Ovary (tissue), 7 donors: ENCODE measurements at regions not wholly inside any gene's neighbourhood (a gene's known extent, or its start where the extent isn't known, plus 50 kb on each side); places are given as distances from the start of the nearest gene placed in this dataset.

Source experiments
- DNase-seq, 5 donors: peaks; one replicate each; pipeline ENCODE4 v3.0.0-alpha.2; 2019 to 2020
- H3K27ac ChIP-seq, 2 donors: fragments of 200-600 bp; one replicate each; pipeline versions ENCODE4 v1.5.1 to v1.8.0; 2019 to 2022
- H3K27me3 ChIP-seq: fragments of 200-600 bp; one replicate; pipeline ENCODE4 v1.8.0; 2022
- H3K36me3 ChIP-seq: fragments of 200-600 bp; sonication (generic); one replicate; pipeline ENCODE4 v1.5.1; 2019
- H3K4me1 ChIP-seq: one replicate; pipeline ENCODE4 v1.8.1; 2013; ENCODE audit warnings: mild to moderate bottlenecking, moderate library complexity; ENCODE audit not compliant: insufficient read depth
- H3K4me3 ChIP-seq: fragments of 200-600 bp; sonication (generic); one replicate; pipeline ENCODE4 v1.5.1; 2017
- H3K9me3 ChIP-seq, 2 donors: fragments of 200-600 bp in 1 of 2; sonication (generic) in 1 of 2; one replicate each; pipeline versions ENCODE4 v1.5.1 to v1.8.1; 2013 to 2019; ENCODE audit warnings: mild to moderate bottlenecking in 1 of 2, moderate library complexity in 1 of 2
- EP300 ChIP-seq: sonication (generic); formaldehyde crosslinking; IDR thresholded peaks from one replicate; pipeline ENCODE4 v1.6.1; 2017; ENCODE audit warnings: antibody characterized with exemption
- POLR2A ChIP-seq: fragments of 450-650 bp; IDR thresholded peaks from one replicate; pipeline ENCODE4 v1.6.1; 2017; ENCODE audit warnings: antibody characterized with exemption, mild to moderate bottlenecking, moderate library complexity
- WGBS, 3 donors: extraction: QIAGEN DNeasy Blood & Tissue Kit in 1 of 3; methylation state at CpG; one replicate each; pipeline versions ENCODE4 v1.1.5 to v1.1.7; 2013 to 2017; 5-methylcytosine and 5-hydroxymethylcytosine counted together
- intact Hi-C, 4 donors: fragments of 100-400 bp; cut with DNase I; formaldehyde crosslinking; loops; one replicate each; pipeline versions ENCODE4 v1.11.0 to v1.15.1; 2022 to 2023
- TF ChIP-seq, protein P1 (sequence below), 3 donors: fragments of 450-650 bp in 2 of 3; fragments of 200-600 bp in 1 of 3; IDR thresholded peaks; one replicate each; pipeline versions ENCODE4 v1.5.1 to v1.8.0; 2016 to 2022; ENCODE audit warnings: antibody characterized with exemption in 3 of 3, mild to moderate bottlenecking in 1 of 3
- donor health status: DM: no; HTN: no; CAD: no; lungs with moderate emphysema.
- donor health status: DM: no; HTN: no; CAD: no.
- donor health status: Bipolar disorder and iron deficiency.
- donor health status: DM: no; HTN: no; CAD: no.
- donor health status: DM: yes; HTN: yes; CAD: no.

DNA sequence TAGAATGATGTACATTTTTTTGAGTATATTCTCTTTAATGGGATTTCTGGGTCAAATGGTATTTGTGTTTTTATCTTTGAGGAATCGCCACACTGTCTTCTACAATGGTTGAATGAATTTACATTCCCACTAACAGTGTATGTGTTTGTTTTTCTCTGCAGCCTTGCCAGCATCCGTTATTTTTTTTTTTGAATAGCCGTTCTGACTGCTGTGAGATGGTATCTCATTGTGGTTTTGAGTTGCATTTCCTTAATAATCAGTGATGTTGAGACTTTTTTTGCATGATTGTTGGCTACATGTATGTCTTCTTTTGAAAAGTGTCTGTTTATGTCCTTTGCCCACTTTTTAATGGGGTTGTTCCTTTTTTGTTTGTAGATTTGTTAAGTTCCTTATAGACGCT, 172.7 kb upstream of the CDH8 start:
- Histone ChIP-seq H3K27ac (no peak overlapping the region), H3K36me3 (no peaks in the 10 kb centered on the region), H3K4me1 (no peaks in the 10 kb centered on the region), H3K27me3 (no peaks in the 10 kb centered on the region), H3K4me3 (no peak overlapping the region), H3K9me3 (no peaks in the 10 kb centered on the region)
- TF ChIP-seq, protein P1, sequence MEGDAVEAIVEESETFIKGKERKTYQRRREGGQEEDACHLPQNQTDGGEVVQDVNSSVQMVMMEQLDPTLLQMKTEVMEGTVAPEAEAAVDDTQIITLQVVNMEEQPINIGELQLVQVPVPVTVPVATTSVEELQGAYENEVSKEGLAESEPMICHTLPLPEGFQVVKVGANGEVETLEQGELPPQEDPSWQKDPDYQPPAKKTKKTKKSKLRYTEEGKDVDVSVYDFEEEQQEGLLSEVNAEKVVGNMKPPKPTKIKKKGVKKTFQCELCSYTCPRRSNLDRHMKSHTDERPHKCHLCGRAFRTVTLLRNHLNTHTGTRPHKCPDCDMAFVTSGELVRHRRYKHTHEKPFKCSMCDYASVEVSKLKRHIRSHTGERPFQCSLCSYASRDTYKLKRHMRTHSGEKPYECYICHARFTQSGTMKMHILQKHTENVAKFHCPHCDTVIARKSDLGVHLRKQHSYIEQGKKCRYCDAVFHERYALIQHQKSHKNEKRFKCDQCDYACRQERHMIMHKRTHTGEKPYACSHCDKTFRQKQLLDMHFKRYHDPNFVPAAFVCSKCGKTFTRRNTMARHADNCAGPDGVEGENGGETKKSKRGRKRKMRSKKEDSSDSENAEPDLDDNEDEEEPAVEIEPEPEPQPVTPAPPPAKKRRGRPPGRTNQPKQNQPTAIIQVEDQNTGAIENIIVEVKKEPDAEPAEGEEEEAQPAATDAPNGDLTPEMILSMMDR (IDR thresholded peaks at IDR 0.05), result no peak
- no peak for TF ChIP-seq EP300
- TF ChIP-seq POLR2A, result no peak
- no peak for DNase-seq
- intact Hi-C loops, result loop anchor here in 1 of 4 donors (5.0 kb wide), 1 partner anchor 252 kb away; no protein-coding TSS in a partner anchor
- WGBS, 3 donors, result 61 to 69% (median 64%) methylated on average over 4 of the region's 4 CpGs

DNA sequence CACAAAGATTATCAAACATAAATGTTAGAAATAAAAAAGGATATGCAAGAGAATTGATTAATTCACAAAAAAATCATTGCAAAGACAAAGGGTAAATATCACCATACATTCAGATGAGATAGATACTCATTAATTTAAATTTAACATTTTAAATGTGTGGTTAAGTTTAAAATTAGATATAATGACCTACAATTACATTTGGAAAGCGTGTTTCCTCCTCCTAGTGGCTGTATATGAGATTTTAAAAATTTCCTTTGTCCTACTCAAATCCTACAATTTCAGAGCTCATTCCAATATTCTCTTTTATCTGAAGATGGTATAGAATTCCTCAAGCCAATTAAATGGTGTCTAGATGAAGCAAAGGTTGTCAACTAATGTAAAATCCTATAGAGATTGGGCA, 169.2 kb upstream of the CDH8 start:
- 0 to 44% (median 2%) methylated on average over 1 of the region's 1 CpG for WGBS, 3 donors
- no peaks in the 10 kb centered on the region for H3K9me3 ChIP-seq

DNA sequence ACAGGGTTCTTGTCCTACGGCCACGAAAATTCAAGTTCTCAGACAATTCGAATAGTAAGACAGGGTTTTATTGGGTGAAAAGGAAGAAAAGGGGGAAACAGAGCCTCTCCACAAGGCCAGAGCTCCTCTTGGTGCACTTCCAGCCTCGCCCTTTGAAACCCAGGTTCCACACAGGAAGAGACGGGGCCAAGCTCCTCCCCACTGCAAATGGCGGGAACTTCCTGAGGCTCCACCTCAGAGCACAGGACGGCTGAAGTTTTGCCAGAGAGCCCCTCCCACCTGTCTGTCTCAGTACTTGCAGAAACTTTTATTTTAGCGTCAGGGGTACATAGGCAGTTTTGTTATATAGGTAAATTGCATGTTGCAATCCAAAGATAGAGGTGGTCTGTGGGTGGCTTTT, 165.7 kb upstream of the CDH8 start:
- H3K27ac ChIP-seq, result no peak overlapping the region

More for the DNA sequence above, 169.2 kb upstream of the CDH8 start:
- no peak for DNase-seq
- H3K27ac ChIP-seq, result no peak overlapping the region
- TF ChIP-seq, protein P1 (IDR thresholded peaks at IDR 0.05), result no peak
- TF ChIP-seq EP300 (no peak), POLR2A (no peak)
- intact Hi-C loops, result loop anchor here in 1 of 4 donors (5.0 kb wide), 1 partner anchor 248 kb away; no protein-coding TSS in a partner anchor
- no peak overlapping the region for H3K4me3 ChIP-seq
- H3K36me3 ChIP-seq, result no peaks in the 10 kb centered on the region
- no peaks in the 10 kb centered on the region for H3K4me1 ChIP-seq
- no peaks in the 10 kb centered on the region for H3K27me3 ChIP-seq

DNA sequence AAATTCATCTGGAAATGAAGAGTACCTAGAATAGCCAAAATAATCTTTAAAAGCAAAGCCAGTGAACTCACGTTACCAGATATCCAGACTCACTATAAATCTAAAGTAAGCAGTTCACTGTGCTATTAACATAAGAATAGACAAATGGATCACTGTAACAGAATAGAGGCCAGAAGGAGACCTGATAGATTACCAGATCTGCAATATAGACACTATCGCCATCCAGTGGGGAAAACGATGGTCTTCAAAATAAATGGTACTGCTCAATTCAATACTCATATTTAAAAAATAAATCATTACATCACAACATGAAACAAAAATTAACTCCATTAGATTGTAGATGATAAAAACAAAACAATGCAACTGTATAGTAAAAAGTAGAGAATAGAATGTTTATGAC, 158.6 kb upstream of the CDH8 start:
- 52 to 58% (median 55%) methylated on average over 3 of the region's 3 CpGs for WGBS, 3 donors

More for the DNA sequence above, 165.7 kb upstream of the CDH8 start:
- H3K27me3 ChIP-seq, result no peaks in the 10 kb centered on the region
- no peaks in the 10 kb centered on the region for H3K9me3 ChIP-seq
- 70 to 74% (median 72%) methylated on average over 8 of the region's 8 CpGs for WGBS, 3 donors
- TF ChIP-seq, protein P1 (IDR thresholded peaks at IDR 0.05), result no peak
- TF ChIP-seq EP300 (no peak), POLR2A (no peak)
- DNase-seq, result no peak
- no peak overlapping the region for H3K4me3 ChIP-seq
- no peaks in the 10 kb centered on the region for H3K4me1 ChIP-seq
- no peaks in the 10 kb centered on the region for H3K36me3 ChIP-seq
- intact Hi-C loops, result no loop called here

More for the DNA sequence above, 158.6 kb upstream of the CDH8 start:
- no peak overlapping the region for H3K4me3 ChIP-seq
- H3K27me3 ChIP-seq, result no peaks in the 10 kb centered on the region
- no peaks in the 10 kb centered on the region for H3K36me3 ChIP-seq
- H3K4me1 ChIP-seq, result no peaks in the 10 kb centered on the region
- no peak for DNase-seq
- H3K27ac ChIP-seq, result no peak overlapping the region
- no peaks in the 10 kb centered on the region for H3K9me3 ChIP-seq
- no peak for TF ChIP-seq EP300
- TF ChIP-seq, protein P1 (IDR thresholded peaks at IDR 0.05), result no peak
- TF ChIP-seq POLR2A, result no peak
- intact Hi-C loops, result no loop called here
